SK-N-SH treated with all-trans-retinoic acid at 6 μM for 48 hours (cell line): ENCODE measurements at regions not wholly inside any gene's neighbourhood (a gene's known extent, or its start where the extent isn't known, plus 50 kb on each side); places are given as distances from the start of the nearest gene placed in this dataset.

Experiments
- ATAC-seq: fragments of 200-7000 bp; cut with Tn5 transposase; 3 replicates; pipeline ENCODE4 v1.9.1; 2020; ENCODE audit warnings: mild to moderate bottlenecking, moderate library complexity
- BACH2 ChIP-seq: fragments of 250-450 bp; sonication (Bioruptor Pico); IDR thresholded peaks from 2 replicates; pipeline ENCODE4 v1.9.0; 2021; ENCODE audit warnings: mild to moderate bottlenecking, borderline replicate concordance
- CSDC2 ChIP-seq: fragments of 250-450 bp; sonication (Bioruptor Pico); IDR thresholded peaks from 2 replicates; pipeline ENCODE4 v1.5.0; 2020; ENCODE audit warnings: mild to moderate bottlenecking, moderate library complexity
- ESRRG ChIP-seq: fragments of 250-450 bp; sonication (Bioruptor Pico); IDR thresholded peaks from 2 replicates; pipeline ENCODE4 v1.6.1; 2021; ENCODE audit warnings: mild to moderate bottlenecking
- GLIS3 ChIP-seq: fragments of 250-450 bp; sonication (Bioruptor Pico); IDR thresholded peaks from 2 replicates; pipeline ENCODE4 v1.5.0; 2020; ENCODE audit warnings: mild to moderate bottlenecking, moderate library complexity
- OSR1 ChIP-seq: fragments of 250-450 bp; sonication (Bioruptor Pico); IDR thresholded peaks from 2 replicates; pipeline ENCODE4 v1.8.0; 2022; ENCODE audit warnings: moderate library complexity, mild to moderate bottlenecking, inconsistent platforms
- PPARA ChIP-seq: fragments of 250-450 bp; sonication (Bioruptor Pico); IDR thresholded peaks from 2 replicates; pipeline ENCODE4 v1.5.0; 2020; ENCODE audit warnings: mild to moderate bottlenecking, borderline replicate concordance
- RARB ChIP-seq: fragments of 250-450 bp; sonication (Bioruptor Pico); IDR thresholded peaks from 2 replicates; pipeline ENCODE4 v1.8.0; 2021; ENCODE audit warnings: mild to moderate bottlenecking, moderate library complexity
- SNAI2 ChIP-seq: fragments of 250-450 bp; sonication (Bioruptor Pico); IDR thresholded peaks from 2 replicates; pipeline ENCODE4 v1.5.0; 2020; ENCODE audit warnings: mild to moderate bottlenecking, moderate library complexity
- TCF4 ChIP-seq: fragments of 250-450 bp; sonication (Bioruptor Pico); IDR thresholded peaks from 2 replicates; pipeline ENCODE4 v1.8.0; 2021; ENCODE audit warnings: mild to moderate bottlenecking, moderate library complexity, borderline replicate concordance
- TOX ChIP-seq: fragments of 250-450 bp; sonication (Bioruptor Pico); IDR thresholded peaks from 2 replicates; pipeline ENCODE4 v1.8.0; 2021; ENCODE audit warnings: mild to moderate bottlenecking, moderate library complexity, borderline replicate concordance
- ZC3H10 ChIP-seq: fragments of 250-450 bp; sonication (Bioruptor Pico); IDR thresholded peaks from 2 replicates; pipeline ENCODE4 v1.5.1; 2021; ENCODE audit warnings: mild to moderate bottlenecking, moderate library complexity
- ZFP3 ChIP-seq: fragments of 250-450 bp; sonication (Bioruptor Pico); IDR thresholded peaks from 2 replicates; pipeline ENCODE4 v1.5.0; 2020; ENCODE audit warnings: mild to moderate bottlenecking, moderate library complexity
- ZFP30 ChIP-seq: fragments of 450-650 bp; formaldehyde crosslinking; IDR thresholded peaks from 2 replicates; pipeline ENCODE4 v1.5.0; 2022; ENCODE audit warnings: mild to moderate bottlenecking, moderate library complexity
- ZNF565 ChIP-seq: fragments of 450-650 bp; formaldehyde crosslinking; conservative IDR thresholded peaks from 2 replicates; pipeline ENCODE4 v1.5.0; 2020; ENCODE audit warnings: low read depth, mild to moderate bottlenecking, moderate library complexity
- ZNF70 ChIP-seq: fragments of 450-650 bp; formaldehyde crosslinking; IDR thresholded peaks from 2 replicates; pipeline ENCODE4 v1.5.0; 2020; ENCODE audit warnings: mild to moderate bottlenecking, moderate library complexity
- ZNF8 ChIP-seq: fragments of 450-650 bp; formaldehyde crosslinking; IDR thresholded peaks from 2 replicates; pipeline ENCODE4 v1.5.0; 2020; ENCODE audit warnings: mild to moderate bottlenecking, moderate library complexity
- TF ChIP-seq, protein P1 (sequence below): fragments of 250-450 bp; sonication (Bioruptor Pico); IDR thresholded peaks from 2 replicates; pipeline ENCODE4 v1.8.0; 2020; ENCODE audit warnings: mild to moderate bottlenecking, moderate library complexity, borderline replicate concordance
- TF ChIP-seq, protein P2 (sequence below): fragments of 250-450 bp; sonication (Bioruptor Pico); IDR thresholded peaks from 2 replicates; pipeline ENCODE4 v1.5.1; 2020; ENCODE audit warnings: low read depth, mild to moderate bottlenecking, moderate library complexity
- TF ChIP-seq, protein P3 (sequence below): fragments of 250-450 bp; sonication (Bioruptor Pico); IDR thresholded peaks from 2 replicates; pipeline ENCODE4 v1.8.0; 2021; ENCODE audit warnings: low read depth, mild to moderate bottlenecking, moderate library complexity, borderline replicate concordance
- TF ChIP-seq, protein P4 (sequence below): fragments of 250-450 bp; sonication (Bioruptor Pico); IDR thresholded peaks from 2 replicates; pipeline ENCODE4 v1.5.0; 2020; ENCODE audit warnings: mild to moderate bottlenecking, moderate library complexity

DNA sequence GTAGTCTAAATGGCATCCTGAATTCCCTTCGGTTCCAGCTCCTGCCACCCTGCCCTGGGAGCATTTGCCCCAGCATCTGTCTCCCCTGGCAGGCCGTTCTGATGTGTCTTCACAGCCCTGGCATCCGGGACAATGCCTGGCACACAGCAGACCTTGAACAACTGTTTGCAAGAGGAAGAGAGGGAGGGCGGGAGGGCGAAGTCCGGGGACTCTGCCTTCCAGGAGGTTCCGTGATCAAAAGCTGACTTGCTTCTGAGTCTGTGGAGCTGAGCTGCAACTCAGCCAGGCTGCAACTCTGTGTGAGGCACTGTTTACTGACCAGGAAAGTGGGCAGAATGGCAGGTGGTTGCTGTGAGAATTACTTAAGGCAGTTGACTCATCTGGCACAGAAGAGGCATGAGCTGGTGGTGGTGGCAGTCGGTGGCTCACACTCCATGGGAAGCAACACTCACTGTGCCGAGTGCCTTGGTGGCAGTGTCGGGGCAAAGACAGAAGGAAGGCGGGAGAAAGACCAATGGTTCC lies 61.1 kb upstream of the DLK1 start:
- no peak for ATAC-seq
- TF ChIP-seq ESRRG: no peak
- no peak for TF ChIP-seq RARB (CRISPR knock-in tag)
- TF ChIP-seq CSDC2 (CRISPR knock-in tag): no peak
- no peak for TF ChIP-seq ZC3H10
- TF ChIP-seq PPARA: no peak
- no peak for TF ChIP-seq ZNF70 (CRISPR knock-in tag)
- no peak for TF ChIP-seq ZFP3 (CRISPR knock-in tag)
- TF ChIP-seq ZNF8 (CRISPR knock-in tag): no peak
- no peak for TF ChIP-seq OSR1
- TF ChIP-seq, protein P1, sequence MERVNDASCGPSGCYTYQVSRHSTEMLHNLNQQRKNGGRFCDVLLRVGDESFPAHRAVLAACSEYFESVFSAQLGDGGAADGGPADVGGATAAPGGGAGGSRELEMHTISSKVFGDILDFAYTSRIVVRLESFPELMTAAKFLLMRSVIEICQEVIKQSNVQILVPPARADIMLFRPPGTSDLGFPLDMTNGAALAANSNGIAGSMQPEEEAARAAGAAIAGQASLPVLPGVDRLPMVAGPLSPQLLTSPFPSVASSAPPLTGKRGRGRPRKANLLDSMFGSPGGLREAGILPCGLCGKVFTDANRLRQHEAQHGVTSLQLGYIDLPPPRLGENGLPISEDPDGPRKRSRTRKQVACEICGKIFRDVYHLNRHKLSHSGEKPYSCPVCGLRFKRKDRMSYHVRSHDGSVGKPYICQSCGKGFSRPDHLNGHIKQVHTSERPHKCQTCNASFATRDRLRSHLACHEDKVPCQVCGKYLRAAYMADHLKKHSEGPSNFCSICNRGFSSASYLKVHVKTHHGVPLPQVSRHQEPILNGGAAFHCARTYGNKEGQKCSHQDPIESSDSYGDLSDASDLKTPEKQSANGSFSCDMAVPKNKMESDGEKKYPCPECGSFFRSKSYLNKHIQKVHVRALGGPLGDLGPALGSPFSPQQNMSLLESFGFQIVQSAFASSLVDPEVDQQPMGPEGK (CRISPR knock-in tag): no peak
- no peak for TF ChIP-seq ZFP30 (CRISPR knock-in tag)

DNA sequence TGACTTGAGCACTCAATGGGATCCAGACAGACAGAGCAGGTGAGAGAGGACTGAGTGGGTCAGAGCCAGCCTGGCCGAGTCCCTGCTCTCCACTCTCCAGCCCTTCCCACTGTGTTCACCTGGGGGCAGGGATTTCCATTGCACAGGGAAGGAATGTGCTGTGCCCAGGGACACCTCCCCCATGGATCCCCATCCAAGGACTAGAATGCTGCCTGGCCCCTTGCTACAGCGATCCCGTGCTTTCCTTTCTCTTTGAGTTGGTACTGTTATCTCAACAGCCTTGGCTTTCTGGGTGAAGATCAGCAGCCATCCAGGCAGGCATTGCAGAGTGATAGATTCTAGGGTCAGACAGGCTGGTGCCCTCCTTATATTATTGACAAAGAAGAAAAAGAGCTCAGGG lies 60.3 kb upstream of the DLK1 start:
- TF ChIP-seq, protein P1 (CRISPR knock-in tag): no peak
- TF ChIP-seq, protein P2, sequence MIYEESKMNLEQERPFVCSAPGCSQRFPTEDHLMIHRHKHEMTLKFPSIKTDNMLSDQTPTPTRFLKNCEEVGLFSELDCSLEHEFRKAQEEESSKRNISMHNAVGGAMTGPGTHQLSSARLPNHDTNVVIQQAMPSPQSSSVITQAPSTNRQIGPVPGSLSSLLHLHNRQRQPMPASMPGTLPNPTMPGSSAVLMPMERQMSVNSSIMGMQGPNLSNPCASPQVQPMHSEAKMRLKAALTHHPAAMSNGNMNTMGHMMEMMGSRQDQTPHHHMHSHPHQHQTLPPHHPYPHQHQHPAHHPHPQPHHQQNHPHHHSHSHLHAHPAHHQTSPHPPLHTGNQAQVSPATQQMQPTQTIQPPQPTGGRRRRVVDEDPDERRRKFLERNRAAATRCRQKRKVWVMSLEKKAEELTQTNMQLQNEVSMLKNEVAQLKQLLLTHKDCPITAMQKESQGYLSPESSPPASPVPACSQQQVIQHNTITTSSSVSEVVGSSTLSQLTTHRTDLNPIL: no peak
- TF ChIP-seq CSDC2 (CRISPR knock-in tag) (no peak), GLIS3 (CRISPR knock-in tag) (no peak), OSR1 (no peak), TOX (CRISPR knock-in tag) (no peak), ZNF70 (CRISPR knock-in tag) (no peak), BACH2 (CRISPR knock-in tag) (no peak), ESRRG (no peak)
- ATAC-seq: no peak

DNA sequence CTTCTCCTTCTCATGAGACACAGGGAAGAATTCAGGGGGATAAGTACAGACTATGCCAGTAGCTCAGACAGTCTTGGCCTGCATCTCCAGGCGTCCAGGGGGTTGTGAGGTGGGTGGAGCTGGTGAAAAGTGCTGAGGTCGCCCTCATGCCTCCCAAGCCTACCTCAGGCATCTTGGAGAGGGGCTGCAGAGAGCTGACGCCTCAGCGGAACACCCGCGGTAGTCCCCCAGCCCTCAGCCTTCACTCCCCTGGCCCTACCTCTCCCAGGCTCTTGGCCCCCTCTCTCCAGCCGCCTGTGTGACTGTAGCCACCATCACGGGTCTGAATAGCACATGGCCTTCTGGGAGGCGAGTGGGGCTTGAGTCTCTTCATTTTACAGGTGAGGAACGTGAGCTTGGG lies 59.8 kb upstream of the DLK1 start:
- no peak for ATAC-seq

More for the DNA sequence above, 59.8 kb upstream of the DLK1 start:
- no peak for TF ChIP-seq ZFP30 (CRISPR knock-in tag)
- TF ChIP-seq ZFP3 (CRISPR knock-in tag): no peak
- TF ChIP-seq SNAI2: no peak
- TF ChIP-seq TCF4 (CRISPR knock-in tag): no peak
- TF ChIP-seq, protein P1 (CRISPR knock-in tag): no peak
- TF ChIP-seq, protein P2: no peak
- no peak for TF ChIP-seq RARB (CRISPR knock-in tag)
- TF ChIP-seq ZNF70 (CRISPR knock-in tag): no peak
- TF ChIP-seq OSR1: no peak
- TF ChIP-seq BACH2 (CRISPR knock-in tag): no peak
- TF ChIP-seq, protein P3, sequence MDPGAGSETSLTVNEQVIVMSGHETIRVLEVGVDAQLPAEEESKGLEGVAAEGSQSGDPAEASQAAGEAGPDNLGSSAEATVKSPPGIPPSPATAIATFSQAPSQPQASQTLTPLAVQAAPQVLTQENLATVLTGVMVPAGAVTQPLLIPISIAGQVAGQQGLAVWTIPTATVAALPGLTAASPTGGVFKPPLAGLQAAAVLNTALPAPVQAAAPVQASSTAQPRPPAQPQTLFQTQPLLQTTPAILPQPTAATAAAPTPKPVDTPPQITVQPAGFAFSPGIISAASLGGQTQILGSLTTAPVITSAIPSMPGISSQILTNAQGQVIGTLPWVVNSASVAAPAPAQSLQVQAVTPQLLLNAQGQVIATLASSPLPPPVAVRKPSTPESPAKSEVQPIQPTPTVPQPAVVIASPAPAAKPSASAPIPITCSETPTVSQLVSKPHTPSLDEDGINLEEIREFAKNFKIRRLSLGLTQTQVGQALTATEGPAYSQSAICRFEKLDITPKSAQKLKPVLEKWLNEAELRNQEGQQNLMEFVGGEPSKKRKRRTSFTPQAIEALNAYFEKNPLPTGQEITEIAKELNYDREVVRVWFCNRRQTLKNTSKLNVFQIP (CRISPR knock-in tag): no peak
- TF ChIP-seq ZNF565 (CRISPR knock-in tag): no peak
- TF ChIP-seq ESRRG: no peak
- TF ChIP-seq, protein P4, sequence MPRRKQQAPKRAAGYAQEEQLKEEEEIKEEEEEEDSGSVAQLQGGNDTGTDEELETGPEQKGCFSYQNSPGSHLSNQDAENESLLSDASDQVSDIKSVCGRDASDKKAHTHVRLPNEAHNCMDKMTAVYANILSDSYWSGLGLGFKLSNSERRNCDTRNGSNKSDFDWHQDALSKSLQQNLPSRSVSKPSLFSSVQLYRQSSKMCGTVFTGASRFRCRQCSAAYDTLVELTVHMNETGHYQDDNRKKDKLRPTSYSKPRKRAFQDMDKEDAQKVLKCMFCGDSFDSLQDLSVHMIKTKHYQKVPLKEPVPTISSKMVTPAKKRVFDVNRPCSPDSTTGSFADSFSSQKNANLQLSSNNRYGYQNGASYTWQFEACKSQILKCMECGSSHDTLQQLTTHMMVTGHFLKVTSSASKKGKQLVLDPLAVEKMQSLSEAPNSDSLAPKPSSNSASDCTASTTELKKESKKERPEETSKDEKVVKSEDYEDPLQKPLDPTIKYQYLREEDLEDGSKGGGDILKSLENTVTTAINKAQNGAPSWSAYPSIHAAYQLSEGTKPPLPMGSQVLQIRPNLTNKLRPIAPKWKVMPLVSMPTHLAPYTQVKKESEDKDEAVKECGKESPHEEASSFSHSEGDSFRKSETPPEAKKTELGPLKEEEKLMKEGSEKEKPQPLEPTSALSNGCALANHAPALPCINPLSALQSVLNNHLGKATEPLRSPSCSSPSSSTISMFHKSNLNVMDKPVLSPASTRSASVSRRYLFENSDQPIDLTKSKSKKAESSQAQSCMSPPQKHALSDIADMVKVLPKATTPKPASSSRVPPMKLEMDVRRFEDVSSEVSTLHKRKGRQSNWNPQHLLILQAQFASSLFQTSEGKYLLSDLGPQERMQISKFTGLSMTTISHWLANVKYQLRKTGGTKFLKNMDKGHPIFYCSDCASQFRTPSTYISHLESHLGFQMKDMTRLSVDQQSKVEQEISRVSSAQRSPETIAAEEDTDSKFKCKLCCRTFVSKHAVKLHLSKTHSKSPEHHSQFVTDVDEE (CRISPR knock-in tag): no peak
- TF ChIP-seq GLIS3 (CRISPR knock-in tag): no peak
